MM.1S (cell line): ENCODE measurements at regions not wholly inside any gene's neighbourhood (a gene's known extent, or its start where the extent isn't known, plus 50 kb on each side); places are given as distances from the start of the nearest gene placed in this dataset.

Experiments
- EZH2 ChIP-seq: fragments of 300-600 bp; sonication (generic); optimal IDR thresholded peaks from 2 replicates; pipeline ENCODE3; 2017; ENCODE audit warnings: low read depth, mild to moderate bottlenecking, antibody characterized with exemption, low read length, mixed read lengths
- TF ChIP-seq, protein P1 (sequence below): fragments of 300-600 bp; sonication (generic); IDR thresholded peaks from 2 replicates; pipeline ENCODE4 v1.5.1; 2016; ENCODE audit warnings: antibody characterized with exemption, low read length, mixed read lengths

GRCh38 chr4:36426741-36427140, 145.3 kb downstream of the DTHD1 start:
- TF ChIP-seq, protein P1, sequence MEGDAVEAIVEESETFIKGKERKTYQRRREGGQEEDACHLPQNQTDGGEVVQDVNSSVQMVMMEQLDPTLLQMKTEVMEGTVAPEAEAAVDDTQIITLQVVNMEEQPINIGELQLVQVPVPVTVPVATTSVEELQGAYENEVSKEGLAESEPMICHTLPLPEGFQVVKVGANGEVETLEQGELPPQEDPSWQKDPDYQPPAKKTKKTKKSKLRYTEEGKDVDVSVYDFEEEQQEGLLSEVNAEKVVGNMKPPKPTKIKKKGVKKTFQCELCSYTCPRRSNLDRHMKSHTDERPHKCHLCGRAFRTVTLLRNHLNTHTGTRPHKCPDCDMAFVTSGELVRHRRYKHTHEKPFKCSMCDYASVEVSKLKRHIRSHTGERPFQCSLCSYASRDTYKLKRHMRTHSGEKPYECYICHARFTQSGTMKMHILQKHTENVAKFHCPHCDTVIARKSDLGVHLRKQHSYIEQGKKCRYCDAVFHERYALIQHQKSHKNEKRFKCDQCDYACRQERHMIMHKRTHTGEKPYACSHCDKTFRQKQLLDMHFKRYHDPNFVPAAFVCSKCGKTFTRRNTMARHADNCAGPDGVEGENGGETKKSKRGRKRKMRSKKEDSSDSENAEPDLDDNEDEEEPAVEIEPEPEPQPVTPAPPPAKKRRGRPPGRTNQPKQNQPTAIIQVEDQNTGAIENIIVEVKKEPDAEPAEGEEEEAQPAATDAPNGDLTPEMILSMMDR: no peak
- TF ChIP-seq EZH2: no peak
